DOHH2 (cell line): ENCODE measurements at regions not wholly inside any gene's neighbourhood (a gene's known extent, or its start where the extent isn't known, plus 50 kb on each side); places are given as distances from the start of the nearest gene placed in this dataset.

Experiments
- CTCF ChIP-seq: fragments of 200-600 bp; sonication (generic); IDR thresholded peaks from one replicate; pipeline ENCODE4 v1.5.1; 2014; ENCODE audit warnings: antibody characterized with exemption, mild to moderate bottlenecking, low read depth, low read length; ENCODE audit not compliant: poor library complexity, severe bottlenecking
- EZH2phosphoT487 ChIP-seq: fragments of 200-600 bp; sonication (generic); IDR thresholded peaks from 2 replicates; pipeline ENCODE4 v1.6.1; 2017; ENCODE audit warnings: borderline replicate concordance, mild to moderate bottlenecking, antibody characterized with exemption, low read length, moderate library complexity, mixed read lengths

GRCh38 chr7:25647872-25648271 is 419.6 kb upstream of the NPVF start:
- TF ChIP-seq CTCF (no peak), EZH2phosphoT487 (no peak)
